CD4-positive, alpha-beta T cell treated with Interleukin-4 for 4 hours (primary cell): ENCODE measurements at regions not wholly inside any gene's neighbourhood (a gene's known extent, or its start where the extent isn't known, plus 50 kb on each side); places are given as distances from the start of the nearest gene placed in this dataset.

Source experiments
- DNase-seq: peaks from one replicate; pipeline ENCODE4 v3.0.0-alpha.2; 2020

DNA sequence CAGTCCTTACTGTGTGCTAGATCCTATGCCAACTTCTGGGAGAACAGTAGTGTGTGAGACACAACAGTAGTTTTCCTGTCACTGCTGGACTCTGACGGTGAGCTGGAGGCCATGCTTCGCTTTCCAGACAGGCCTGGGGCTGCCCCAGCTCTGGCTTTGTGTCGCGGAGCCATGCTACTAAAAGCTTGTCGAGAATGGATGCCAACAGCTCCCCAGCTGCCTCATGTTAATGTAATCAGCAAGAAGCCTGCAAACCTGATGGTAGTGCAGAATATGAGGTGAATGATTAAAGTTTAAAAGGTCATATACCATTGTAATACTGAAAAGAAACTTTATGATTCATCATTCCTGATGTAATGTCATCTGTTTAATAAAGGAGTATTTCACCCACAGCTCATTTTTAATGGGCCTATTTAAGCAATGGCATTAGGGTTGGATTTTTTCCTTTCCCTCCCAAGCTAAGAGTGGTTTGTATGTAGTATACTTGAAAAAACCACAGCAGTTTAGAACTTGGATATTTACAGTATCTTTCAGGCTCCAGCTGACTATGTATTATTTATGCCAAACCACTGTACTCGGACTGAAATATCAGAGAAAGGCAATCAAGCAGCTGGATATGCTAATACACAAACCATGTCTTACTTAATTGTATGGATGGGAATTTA, 343.0 kb downstream of the NUF2 start:
- DNase-seq, result no peak

DNA sequence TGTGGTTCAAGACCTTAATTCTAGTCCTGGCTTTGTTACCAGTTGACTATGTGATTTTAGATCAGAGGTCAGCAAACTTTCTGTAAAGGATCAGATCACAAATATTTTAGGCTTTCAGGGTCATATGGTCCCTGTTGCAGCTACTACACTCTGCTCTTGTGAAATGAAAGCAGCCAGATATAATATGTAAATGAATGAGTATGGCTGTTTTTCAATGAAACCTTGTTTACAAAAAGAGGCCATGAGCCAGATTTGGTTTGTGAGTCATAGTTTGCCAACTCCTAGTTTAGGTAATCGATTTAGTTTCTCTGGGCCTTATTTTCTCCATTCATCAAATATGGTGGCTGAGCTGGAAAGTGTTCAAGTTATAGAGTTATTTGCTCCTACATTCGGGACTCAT, 346.7 kb downstream of the NUF2 start:
- DNase-seq, result no peak

DNA sequence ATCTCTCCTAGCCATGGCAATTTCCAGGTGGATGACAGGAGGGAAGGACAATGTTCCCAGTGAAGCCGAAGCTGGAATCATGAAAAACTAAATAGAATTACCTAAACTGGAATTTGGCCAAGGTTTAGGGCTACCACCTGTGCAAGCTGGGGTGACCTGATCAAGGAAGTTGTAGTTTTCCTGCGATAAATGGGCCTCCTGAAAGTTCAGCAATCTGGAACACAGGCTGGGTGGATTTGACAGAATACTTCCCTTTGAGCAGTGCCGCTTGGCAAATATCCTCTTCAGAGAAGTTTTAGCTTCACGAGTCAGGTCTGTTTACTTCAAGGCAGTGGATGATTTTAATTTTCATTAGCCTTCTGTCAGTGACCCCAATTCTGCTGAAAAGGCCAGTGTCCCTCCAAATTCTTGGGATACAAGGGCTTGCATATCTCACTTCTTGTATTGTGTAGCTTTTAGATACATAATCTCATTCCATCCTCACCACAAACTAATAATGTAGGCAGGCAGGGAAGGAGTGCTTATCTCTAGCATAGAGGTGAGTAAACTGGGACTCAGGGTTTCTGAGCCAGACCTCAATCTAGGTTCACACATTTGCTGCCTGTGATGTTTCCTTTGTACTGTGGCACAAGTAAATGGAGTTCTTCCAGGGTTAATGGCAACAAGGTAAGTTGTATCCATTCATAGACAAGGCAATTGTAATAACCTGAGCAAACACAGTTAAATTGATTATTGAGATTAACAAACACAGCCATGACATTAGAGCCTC, 349.4 kb downstream of the NUF2 start:
- no peak for DNase-seq

DNA sequence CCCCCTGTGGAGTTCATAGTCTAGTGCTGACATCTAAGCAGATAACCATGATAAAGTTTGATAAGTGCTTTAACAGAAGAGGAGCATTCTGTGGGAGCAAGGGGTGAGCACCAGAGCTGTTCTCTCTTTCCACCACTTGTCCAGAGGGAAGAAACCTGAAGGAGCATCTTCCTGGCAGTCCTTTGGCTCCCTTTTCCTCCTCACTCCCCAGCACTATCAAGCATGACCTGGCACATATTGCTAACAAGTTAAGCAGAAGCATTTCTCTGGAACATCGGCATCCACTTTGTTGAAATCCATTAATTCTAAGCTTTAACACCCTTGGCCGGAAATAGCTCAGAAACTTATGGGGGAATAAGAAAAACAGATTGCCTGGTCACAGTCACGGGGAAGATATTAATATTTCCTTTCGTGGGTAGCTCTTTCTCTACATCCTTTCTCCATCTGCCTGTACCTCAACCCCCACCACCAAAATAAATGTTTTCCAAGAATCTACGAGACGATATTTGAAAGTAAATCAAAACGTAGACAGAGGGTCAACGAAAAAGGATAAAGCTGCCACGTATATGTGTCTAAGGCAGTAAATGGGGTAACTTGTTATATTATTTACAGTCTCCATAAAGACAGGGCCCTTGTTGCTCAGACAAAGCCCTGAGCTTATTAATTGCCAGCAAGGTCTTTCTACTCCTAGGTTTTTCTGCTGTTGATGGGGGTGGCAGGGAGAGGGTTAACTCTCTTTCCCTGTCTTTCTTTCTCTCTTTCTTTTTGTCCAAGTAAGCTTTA, 351.4 kb downstream of the NUF2 start:
- no peak for DNase-seq

DNA sequence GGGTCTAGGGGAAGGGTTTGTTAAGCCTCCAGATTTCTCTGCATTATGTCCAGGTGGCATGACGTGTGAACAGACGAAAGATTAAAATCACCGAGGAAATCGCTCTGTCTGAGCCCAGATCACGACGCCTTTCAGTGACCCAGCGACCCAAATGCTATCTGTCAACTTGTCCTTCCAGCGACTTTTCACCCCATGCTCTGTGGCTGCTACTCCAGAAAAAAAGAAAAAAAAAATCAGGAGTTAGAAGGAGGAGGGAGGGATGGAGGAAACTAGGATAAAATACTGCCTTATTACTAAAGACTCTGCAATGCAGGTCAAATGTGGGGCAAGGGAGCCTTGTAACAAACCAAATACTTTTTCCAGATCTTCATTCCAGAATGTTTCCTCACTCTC, 352.0 kb downstream of the NUF2 start:
- no peak for DNase-seq

DNA sequence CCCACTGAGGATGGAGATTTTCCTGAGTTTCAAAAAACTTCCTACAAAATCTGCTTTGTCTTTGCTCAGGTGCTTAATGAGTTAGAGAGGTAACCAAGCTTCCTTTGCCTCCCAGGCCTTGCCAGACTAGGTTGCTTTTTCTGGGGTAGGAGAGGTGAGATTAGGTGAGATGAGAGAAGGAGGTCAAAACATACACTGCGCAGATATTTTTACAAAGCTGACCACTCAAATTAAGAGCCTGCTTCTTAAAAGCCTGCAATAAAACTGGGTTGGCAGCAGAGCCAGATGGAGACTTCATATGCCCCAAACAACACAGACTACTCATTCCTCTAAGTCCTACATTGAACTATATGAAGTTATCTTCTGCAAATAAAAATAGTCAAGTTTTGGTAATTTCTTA, 352.5 kb downstream of the NUF2 start:
- no peak for DNase-seq

DNA sequence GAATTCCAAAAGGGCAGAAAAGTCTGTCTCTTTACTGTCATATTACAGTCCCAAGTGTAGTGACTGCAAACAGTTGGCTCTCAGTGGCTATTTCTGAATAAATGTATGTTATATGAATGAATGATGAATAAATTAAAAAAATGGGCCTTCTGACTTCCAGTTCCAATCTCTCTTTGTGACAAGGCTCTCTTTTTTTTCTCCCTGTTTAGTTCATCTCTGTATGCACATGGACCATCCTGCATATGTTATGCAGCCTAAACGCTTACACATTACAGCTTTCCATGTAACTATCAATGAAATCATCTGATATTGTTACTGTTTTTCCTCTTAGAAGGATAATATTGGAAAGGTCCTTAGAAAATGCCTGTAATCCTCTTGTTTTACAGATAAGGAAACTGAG, 363.0 kb downstream of the NUF2 start:
- DNase-seq, result no peak

DNA sequence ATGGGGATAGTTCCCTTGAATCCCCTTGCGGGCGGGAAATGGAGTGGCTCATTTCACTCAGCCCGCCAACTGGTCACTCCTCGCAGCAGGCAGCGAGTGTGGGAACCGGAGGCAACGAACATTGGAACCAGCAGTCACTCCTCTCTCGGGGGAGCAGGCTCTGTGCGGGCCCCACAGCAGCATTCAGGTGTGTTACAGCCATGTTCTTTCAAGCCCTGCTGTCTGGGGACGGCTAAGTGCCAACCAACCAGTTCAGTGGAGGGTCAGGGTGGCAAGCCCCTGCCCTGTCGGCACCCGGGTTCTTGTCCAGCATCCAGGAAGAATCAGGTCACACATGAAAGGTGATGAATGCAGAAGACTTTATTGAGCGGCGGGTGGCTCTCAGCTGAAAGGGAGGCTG, 370.5 kb downstream of the NUF2 start:
- no peak for DNase-seq

DNA sequence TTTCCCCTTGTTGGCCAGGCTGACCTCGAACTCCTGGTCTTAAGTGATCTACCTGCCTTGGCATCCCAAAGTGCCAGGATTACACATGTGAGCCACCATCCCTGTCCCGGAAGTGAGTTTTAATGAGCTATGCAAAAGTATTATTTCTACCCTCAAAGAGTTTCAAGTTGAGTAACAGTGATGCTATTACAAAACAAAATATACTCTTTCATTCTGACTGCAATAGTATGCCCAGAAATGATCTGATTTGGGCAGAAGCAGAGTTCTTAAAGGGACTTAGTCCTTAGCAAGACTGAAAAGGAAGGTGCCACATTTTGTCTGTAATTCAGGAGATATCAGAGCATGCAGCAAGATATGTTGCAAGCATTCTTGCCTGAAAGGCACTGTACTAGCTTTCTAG, 375.4 kb downstream of the NUF2 start:
- no peak for DNase-seq

DNA sequence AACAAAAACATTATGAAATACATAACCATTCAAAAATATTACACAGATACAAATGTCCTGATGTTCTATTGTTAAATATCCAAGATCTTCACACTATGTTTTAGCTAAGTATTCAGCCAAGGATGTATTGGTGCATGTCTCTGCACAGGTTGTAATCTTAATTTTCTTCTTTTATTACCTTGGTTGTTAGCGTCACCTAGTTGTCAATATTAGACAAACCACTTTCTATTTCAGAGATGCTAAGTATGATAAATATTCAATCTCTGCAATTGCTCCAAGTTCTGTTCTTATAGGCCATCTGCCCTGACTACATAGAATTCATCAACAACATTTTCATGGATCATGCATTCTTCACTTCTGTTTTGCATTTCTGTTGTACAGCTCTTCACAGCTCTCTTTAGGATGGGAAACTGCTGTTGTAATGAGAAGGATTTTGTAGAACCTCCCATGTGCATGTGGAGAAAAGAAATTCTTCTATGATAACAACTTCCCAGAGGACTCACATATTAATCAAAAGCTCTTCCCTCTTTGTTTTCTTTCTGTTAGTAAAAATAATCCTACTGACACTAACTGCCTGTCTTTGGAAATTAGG, 380.1 kb downstream of the NUF2 start:
- no peak for DNase-seq

DNA sequence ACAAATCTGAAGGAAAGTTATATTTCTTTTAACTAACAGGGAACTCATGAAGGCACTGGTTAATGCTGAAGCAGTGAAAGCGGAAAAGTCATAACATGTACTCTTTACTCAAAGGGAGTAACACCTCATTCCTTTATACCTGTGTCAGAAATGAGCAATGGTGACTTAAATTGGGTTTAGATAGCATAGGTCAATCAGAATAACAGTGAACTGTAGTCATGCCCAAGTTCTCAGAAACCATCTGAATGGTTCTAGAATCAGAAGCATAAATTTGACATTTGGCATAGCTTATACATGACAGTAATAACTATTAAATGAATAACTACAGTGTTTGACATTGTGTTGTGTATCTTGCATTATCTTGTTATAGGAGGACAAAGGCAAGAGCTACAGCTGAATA, 382.0 kb downstream of the NUF2 start:
- DNase-seq, result no peak

DNA sequence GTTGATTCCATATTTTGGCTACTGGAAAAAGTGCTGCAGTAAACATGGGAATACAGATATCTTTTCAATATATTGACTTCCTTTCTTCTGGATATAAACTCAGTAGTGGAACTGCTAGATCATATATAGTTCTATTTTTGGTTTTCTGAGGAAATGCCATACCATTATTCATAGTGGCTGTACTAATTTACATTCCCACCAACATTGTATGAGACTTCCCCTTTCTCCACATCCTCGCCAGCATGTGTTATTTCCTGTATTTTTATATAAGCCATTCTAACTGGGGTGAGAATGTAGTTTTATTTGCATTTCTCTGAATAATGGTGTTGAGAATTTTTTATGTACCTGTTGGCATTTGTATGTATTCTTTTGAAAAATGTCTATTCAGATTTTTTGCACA, 385.2 kb downstream of the NUF2 start:
- no peak for DNase-seq

DNA sequence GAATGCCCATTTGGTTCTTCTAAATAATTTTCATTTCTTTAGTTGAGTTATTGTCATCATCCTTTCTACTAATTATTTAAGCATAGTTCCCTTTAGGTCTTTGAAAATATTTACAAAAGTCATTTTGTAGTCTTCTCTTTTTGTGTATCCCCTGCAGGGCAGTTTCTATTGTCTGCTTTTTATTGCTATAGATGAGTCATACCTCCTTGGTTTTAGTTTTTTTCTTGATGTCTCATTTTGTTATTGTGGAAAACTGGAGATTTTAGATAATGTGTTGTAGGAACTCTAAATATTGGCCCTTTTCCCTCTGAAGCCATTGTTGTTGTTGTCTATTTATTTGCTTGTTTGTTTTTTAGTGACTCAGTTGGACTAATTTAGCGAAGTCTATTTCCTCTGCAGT, 387.9 kb downstream of the NUF2 start:
- no peak for DNase-seq

DNA sequence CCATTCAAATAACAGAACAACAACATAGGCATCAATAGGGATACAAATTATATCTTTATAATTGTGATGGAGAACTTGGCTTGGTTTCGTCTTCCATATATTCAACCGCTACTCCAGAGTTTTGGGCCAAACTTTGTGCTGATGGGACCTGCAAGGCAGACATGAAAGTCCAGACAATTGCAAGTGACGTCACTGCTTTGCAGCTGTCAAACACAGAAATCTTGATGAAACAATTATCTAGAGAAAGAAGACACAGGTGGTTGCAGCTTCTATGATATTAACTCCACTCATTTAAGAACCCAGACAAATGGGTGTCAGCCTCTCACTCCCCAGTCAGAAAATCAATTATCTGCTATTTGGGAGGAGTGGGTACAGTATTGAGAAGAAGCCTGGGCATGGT, 390.6 kb downstream of the NUF2 start:
- no peak for DNase-seq

DNA sequence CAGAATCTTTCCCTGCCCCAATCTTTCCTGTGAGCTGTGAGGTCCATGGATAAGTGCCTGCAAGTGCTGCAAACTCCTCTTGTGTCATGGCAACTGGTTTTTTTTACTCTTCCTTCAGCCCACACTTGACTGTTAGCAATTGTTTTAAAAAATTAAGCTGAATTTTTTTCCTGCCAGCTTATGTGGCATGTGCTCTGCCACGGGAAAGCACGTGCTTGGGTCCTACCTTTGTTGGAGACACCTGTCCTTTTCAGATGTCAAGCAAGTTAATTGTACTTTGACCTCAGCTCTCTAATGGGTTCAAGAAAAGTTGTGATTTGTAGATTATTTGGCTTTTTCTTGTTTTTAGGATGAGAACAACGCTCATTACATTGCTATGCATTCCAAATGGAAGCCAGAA, 398.5 kb downstream of the NUF2 start:
- no peak for DNase-seq

DNA sequence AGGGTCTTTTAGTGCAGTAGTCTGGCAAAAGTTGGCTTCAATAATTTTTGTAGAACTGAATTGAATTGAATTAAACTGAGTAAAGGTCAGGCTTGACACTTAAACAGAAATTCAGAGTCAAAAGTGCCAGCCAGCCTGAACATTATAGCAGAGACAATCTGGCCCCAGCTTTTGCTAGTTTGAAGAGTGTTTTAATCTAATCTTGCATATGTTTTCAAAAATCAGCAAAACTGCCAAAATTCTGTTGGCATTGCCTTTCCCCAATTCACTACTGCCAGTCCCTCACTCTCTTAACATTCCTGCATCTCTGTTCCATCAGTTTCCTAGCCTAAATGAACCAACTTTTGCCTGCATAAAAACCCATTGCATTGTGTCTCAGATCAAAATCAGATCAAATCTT, 403.8 kb downstream of the NUF2 start:
- DNase-seq, result no peak

DNA sequence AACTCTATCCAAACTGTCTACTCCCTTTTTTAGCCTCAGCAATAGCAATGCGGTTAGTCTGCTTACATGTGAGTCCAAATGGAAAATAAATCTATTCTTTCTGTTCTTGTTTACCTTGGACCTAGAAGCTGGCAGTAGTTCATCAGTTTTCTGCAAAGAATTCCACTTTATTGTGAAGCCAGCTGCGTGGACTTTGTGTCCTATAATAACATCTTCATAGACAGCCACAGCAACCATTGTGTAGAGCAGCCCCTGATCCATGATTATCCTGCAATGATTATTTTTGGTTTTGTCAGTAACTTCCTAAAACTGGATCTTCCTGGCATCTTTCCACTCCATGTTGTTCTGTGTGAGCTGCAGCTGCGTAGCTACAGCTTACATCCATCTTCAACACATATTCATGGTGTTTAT, 408.7 kb downstream of the NUF2 start:
- no peak for DNase-seq

DNA sequence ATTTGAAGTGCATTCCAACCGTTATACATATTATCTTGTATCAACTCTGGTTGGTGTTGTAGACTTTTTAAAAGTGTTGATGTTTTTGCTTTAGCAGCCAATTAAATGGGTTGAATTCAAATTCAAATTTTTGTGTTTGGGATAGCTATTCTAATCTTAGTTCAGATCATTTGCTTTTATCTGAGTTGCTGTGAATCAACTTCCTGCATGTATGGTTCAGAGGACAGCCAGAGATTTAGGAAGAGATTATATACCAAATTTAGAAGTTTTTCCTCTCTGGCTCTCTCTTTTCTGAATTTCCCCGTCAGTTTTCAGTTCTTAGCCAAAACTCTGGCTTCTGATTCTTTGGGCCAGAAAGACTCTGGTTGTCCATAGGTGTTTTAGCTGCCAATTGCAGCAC, 415.5 kb downstream of the NUF2 start:
- no peak for DNase-seq

DNA sequence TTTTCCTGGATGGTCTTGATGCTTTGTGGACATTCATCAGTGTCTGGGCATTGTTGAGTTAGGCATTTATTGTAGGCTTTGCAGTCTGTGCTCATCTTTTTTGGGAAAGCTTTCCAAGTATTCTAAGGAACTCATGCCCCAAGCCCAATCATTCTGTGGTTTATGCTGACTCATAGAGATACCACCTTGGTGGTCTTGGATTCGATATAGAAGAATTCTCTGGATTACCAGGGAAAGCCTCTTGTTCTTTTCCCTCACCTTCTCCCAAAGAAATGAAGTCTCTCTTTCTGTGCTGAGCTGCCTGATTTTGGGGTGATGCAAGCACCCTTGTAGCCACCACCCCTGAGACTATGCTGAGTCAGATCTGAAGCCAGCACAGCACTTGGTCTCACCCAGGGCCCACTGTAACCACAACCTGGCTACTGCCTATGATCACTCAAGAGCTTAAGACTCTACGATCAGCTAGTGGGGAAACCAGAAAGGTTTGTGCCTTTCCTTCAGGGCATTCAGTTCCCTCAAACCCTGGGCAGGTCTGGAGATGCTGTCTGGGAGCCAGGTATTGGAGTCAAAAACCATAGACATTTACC, 422.6 kb downstream of the NUF2 start:
- DNase-seq, result no peak

DNA sequence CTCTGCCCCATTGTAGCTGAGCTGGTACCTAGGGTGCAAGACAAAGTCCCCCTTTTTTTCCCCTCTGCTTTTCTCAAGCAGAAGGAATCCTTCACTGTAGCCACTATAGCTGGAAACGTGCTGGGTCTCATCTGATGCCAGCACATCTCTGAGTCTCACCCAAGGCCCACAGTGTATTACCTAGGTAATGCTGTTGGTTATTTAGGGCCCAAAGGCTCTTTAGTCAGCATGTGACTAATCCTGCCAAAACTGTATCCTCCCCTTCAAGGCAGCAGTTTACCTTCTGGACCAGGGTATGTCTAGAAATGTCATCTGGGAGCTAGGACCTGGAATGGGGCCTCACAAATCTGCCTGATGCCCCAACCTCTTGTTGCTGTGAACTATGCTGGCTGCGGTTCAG, 423.4 kb downstream of the NUF2 start:
- no peak for DNase-seq

DNA sequence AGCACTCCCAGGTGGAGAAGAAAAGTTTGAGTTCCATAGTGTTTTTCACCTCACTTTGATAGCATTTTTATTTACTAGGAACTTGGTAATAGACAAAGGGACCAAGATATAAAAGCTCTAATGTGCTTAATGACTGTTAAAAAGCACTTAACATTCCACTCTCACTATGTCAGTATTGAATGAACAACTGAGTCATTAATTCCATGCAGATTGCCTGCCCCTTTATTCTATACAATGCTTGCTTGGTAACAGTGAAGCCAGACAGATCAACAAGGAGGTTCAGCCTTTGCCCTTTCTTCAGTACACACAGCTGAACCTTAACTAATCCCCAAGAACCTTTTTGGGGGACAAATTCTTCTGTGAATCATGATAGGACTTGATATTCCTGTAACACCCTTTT, 425.5 kb downstream of the NUF2 start:
- DNase-seq, result no peak

DNA sequence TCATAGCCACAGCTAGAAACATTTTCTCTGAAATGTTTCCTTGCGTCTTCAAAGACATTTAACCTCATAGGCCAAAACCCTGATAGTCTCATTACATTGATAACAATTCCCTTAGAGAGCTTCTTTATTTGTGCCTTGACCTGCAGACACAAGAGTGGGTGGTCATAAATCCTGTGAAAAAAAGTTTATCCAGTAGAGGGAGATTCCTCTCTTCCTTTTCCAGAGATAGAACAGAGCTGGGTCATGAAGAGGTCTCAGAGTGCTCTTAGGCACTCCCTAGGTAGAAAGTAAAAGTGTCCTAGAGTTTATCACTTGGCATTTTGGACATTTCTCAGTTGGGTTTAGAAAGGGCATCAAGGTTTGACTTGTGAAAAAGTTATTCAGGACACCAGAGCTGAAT, 426.1 kb downstream of the NUF2 start:
- DNase-seq, result no peak

DNA sequence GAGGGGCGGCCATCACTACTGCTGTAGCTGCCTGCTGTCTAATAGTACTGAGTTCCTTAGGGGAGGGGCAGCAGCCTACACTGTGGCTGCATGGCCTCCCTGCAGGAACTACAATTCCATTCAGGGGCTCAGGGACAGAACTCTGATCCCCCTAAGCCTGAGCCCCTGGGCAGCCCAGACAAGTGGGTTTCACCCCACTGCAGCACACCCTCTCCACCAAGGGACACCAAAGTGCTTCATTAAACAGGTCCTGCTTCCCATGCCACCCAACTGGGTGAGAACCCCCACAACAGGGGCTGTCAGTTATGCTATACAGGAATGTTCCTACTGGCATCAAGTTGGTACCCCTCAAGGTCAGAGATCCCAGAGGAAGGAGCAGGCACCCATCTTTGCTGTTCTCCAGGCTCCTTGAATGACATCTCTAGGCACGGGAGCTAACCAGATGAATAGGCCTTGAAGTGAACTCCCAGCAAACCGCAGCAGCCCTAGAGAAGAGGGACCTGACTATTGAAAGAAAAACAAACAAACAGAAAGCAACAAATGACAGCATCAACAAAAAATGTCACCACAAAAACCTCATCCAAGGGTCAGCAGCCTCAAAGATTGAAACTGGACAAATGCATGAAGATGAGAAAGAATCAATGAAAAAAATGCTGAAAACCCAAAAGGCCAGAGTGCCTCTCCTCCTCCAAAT, 437.4 kb downstream of the NUF2 start:
- DNase-seq, result no peak
